MCF 10A (cell line): ENCODE measurements at regions not wholly inside any gene's neighbourhood (a gene's known extent, or its start where the extent isn't known, plus 50 kb on each side); places are given as distances from the start of the nearest gene placed in this dataset.

Experiments
- BruUV-seq: library from RNA; stranded (reverse); fragments of 400-500 nt; replicated peaks from 2 replicates; lab custom pipeline; 2021; lab: Mats Ljungman, UMichigan
- CTCF ChIA-PET: fragments of 300-600 bp; sonication (Branson Sonifier 250); formaldehyde crosslinking; extraction: SDS; loops from one replicate; lab custom pipeline; 2021; ENCODE audit warnings: antibody characterized with exemption, inconsistent platforms; lab: Yijun Ruan, JAX
- POLR2A ChIA-PET: fragments of 300-600, 350-650 bp; sonication (Branson Sonifier 250); formaldehyde crosslinking; extraction: SDS; loops from one replicate; lab custom pipeline; 2020; ENCODE audit warnings: antibody characterized with exemption, inconsistent platforms; lab: Yijun Ruan, JAX
- DNase-seq: peaks from one replicate; pipeline ENCODE4 v3.0.0-alpha.2; 2018; ENCODE audit not compliant: unreplicated experiment
- H3K27ac Mint-ChIP-seq: one replicate; pipeline ENCODE4 v1.8.0; 2022; ENCODE audit warnings: mild to moderate bottlenecking, low read depth, mixed read lengths; ENCODE audit not compliant: unreplicated experiment
- H3K27me3 Mint-ChIP-seq: one replicate; pipeline ENCODE4 v1.8.0; 2022; ENCODE audit warnings: mixed read lengths; ENCODE audit not compliant: insufficient read depth, unreplicated experiment
- H3K36me3 Mint-ChIP-seq: one replicate; pipeline ENCODE4 v1.8.0; 2022; ENCODE audit warnings: mild to moderate bottlenecking, moderate library complexity, mixed read lengths; ENCODE audit not compliant: insufficient read depth, unreplicated experiment
- H3K4me1 Mint-ChIP-seq: one replicate; pipeline ENCODE4 v1.8.0; 2022; ENCODE audit warnings: mixed read lengths; ENCODE audit not compliant: insufficient read depth, unreplicated experiment
- H3K4me3 Mint-ChIP-seq: one replicate; pipeline ENCODE4 v1.8.0; 2022; ENCODE audit warnings: mild to moderate bottlenecking, moderate library complexity, mixed read lengths; ENCODE audit not compliant: unreplicated experiment
- H3K9me3 Mint-ChIP-seq: one replicate; pipeline ENCODE4 v1.8.0; 2022; ENCODE audit warnings: mixed read lengths; ENCODE audit not compliant: unreplicated experiment
- CTCF ChIP-seq: fragments of 200-600 bp; IDR thresholded peaks from one replicate; pipeline ENCODE4 v1.8.0; 2022; ENCODE audit warnings: antibody characterized with exemption, mild to moderate bottlenecking; ENCODE audit not compliant: unreplicated experiment
- intact Hi-C: fragments of 100-400 bp; cut with micrococcal nuclease; formaldehyde crosslinking; loops from 2 replicates; pipeline ENCODE4 v1.14.1; 2022

GRCh38 chr1:58283388-58284224 is 262.9 kb downstream of the OMA1 start:
- no peaks in the 10 kb centered on the region for H3K36me3 Mint-ChIP-seq
- no peaks in the 10 kb centered on the region for H3K27me3 Mint-ChIP-seq
- CTCF ChIA-PET = interaction anchor here (0.6 kb wide), 2 partner anchors 55 to 873 kb away, joined by 3 read pairs; no protein-coding TSS in a partner anchor
- TF ChIP-seq CTCF = no peak
- intact Hi-C loops = no loop called here
- POLR2A ChIA-PET = no interaction called here
- no TSS peak for BruUV-seq
- no peak overlapping the region for H3K27ac Mint-ChIP-seq
- no peaks in the 10 kb centered on the region for H3K4me1 Mint-ChIP-seq
- no peaks in the 10 kb centered on the region for H3K9me3 Mint-ChIP-seq
- H3K4me3 Mint-ChIP-seq = no peak overlapping the region
- DNase-seq = no peak

- BruUV-seq = no TSS peak
- H3K4me3 Mint-ChIP-seq = no peak overlapping the region
- no peaks in the 10 kb centered on the region for H3K4me1 Mint-ChIP-seq
- POLR2A ChIA-PET = no interaction called here
- H3K9me3 Mint-ChIP-seq = no peaks in the 10 kb centered on the region
- CTCF ChIA-PET = interaction anchor here (0.6 kb wide), 1 partner anchor 873 kb away, joined by 3 read pairs; no protein-coding TSS in a partner anchor
- TF ChIP-seq CTCF = no peak
- intact Hi-C loops = no loop called here
- no peak for DNase-seq
- no peak overlapping the region for H3K27ac Mint-ChIP-seq
- H3K36me3 Mint-ChIP-seq = no peaks in the 10 kb centered on the region
- H3K27me3 Mint-ChIP-seq = no peaks in the 10 kb centered on the region
Measured at GRCh38 chr1:58282623-58283387, 263.7 kb downstream of the OMA1 start.

- H3K4me3 Mint-ChIP-seq = no peak overlapping the region
- no peaks in the 10 kb centered on the region for H3K36me3 Mint-ChIP-seq
- no peaks in the 10 kb centered on the region for H3K9me3 Mint-ChIP-seq
- no peaks in the 10 kb centered on the region for H3K4me1 Mint-ChIP-seq
- intact Hi-C loops = no loop called here
- H3K27ac Mint-ChIP-seq = no peak overlapping the region
- TF ChIP-seq CTCF = no peak
- BruUV-seq = no TSS peak
- DNase-seq = no peak
- ChIA-PET POLR2A (no interaction called here), CTCF (interaction anchor here (0.6 to 0.7 kb wide), 3 partner anchors 756 to 1437 kb away, joined by 3 to 4 read pairs (median 4); no protein-coding TSS in a partner anchor)
- H3K27me3 Mint-ChIP-seq = peaks cover 11% of the 10 kb centered on the region
Measured at GRCh38 chr1:58266242-58266641, 280.3 kb downstream of the OMA1 start.

- intact Hi-C loops = no loop called here
- H3K4me3 Mint-ChIP-seq = no peak overlapping the region
- no peaks in the 10 kb centered on the region for H3K9me3 Mint-ChIP-seq
- H3K4me1 Mint-ChIP-seq = no peaks in the 10 kb centered on the region
- no peak for TF ChIP-seq CTCF
- H3K27me3 Mint-ChIP-seq = peaks cover 11% of the 10 kb centered on the region
- no peak for DNase-seq
- BruUV-seq = no TSS peak
- ChIA-PET CTCF (interaction anchor here (0.6 to 0.9 kb wide), 2 partner anchors 112 to 1032 kb away, joined by 3 to 5 read pairs; no protein-coding TSS in a partner anchor), POLR2A (no interaction called here)
- H3K27ac Mint-ChIP-seq = no peak overlapping the region
- H3K36me3 Mint-ChIP-seq = no peaks in the 10 kb centered on the region
Measured at GRCh38 chr1:58264462-58264861, 282.1 kb downstream of the OMA1 start.
